Neural progenitor cell (in vitro differentiated cells): ENCODE measurements at regions not wholly inside any gene's neighbourhood (a gene's known extent, or its start where the extent isn't known, plus 50 kb on each side); places are given as distances from the start of the nearest gene placed in this dataset.

ENCODE experiments used
- EZH2 ChIP-seq: fragments of 200-600 bp; sonication (generic); IDR thresholded peaks from 2 replicates; pipeline ENCODE4 v1.6.1; 2017; ENCODE audit warnings: antibody characterized with exemption, mild to moderate bottlenecking, moderate library complexity
- TF ChIP-seq, protein P1 (sequence below): fragments of 200-600 bp; sonication (generic); IDR thresholded peaks from 2 replicates; pipeline ENCODE4 v1.5.1; 2017; ENCODE audit warnings: antibody characterized with exemption, mild to moderate bottlenecking

DNA sequence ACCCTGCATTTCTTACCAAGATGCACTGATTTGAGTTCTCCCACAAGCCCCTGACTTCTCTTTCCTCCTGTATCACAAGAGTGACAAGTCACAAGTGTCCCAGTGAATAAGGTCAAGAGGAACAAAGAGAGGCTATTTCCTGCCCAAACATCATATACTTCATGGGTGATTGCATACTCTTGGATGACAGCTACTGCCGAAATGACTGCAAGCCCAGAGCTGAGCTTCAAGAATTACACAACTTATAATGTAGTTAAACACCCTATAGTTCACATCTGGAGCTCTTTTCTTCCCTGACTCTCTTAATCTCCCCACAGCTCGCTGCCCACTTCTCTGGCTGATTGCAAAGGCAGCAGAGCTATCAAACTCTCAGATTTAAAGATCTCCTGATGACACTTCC is 289.7 kb upstream of the PARD3B start:
- TF ChIP-seq, protein P1, sequence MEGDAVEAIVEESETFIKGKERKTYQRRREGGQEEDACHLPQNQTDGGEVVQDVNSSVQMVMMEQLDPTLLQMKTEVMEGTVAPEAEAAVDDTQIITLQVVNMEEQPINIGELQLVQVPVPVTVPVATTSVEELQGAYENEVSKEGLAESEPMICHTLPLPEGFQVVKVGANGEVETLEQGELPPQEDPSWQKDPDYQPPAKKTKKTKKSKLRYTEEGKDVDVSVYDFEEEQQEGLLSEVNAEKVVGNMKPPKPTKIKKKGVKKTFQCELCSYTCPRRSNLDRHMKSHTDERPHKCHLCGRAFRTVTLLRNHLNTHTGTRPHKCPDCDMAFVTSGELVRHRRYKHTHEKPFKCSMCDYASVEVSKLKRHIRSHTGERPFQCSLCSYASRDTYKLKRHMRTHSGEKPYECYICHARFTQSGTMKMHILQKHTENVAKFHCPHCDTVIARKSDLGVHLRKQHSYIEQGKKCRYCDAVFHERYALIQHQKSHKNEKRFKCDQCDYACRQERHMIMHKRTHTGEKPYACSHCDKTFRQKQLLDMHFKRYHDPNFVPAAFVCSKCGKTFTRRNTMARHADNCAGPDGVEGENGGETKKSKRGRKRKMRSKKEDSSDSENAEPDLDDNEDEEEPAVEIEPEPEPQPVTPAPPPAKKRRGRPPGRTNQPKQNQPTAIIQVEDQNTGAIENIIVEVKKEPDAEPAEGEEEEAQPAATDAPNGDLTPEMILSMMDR: no peak
- TF ChIP-seq EZH2: no peak
